Neutrophil (primary cell): ENCODE measurements at regions not wholly inside any gene's neighbourhood (a gene's known extent, or its start where the extent isn't known, plus 50 kb on each side); places are given as distances from the start of the nearest gene placed in this dataset.

Experiments
- H3K27ac ChIP-seq: fragments of 200-600 bp; sonication (generic); 2 replicates; pipeline ENCODE4 v1.5.1; 2016; ENCODE audit warnings: mild to moderate bottlenecking, moderate library complexity
- H3K27me3 ChIP-seq: fragments of 200-600 bp; sonication (generic); 2 replicates; pipeline ENCODE4 v1.6.0; 2016; ENCODE audit warnings: mild to moderate bottlenecking
- H3K36me3 ChIP-seq: fragments of 200-600 bp; sonication (generic); 2 replicates; pipeline ENCODE4 v1.5.1; 2017
- H3K4me1 ChIP-seq, 2 experiments: fragments of 200-600 bp in 1 of 2; sonication (generic) in 1 of 2; 1 replicate in 1 of 2; 2 replicates in 1 of 2; pipeline versions ENCODE4 v1.5.1 to v1.6.1; 2013 to 2016; ENCODE audit warnings: low read depth in 1 of 2, low read length in 1 of 2, mild to moderate bottlenecking in 1 of 2, moderate library complexity in 1 of 2; ENCODE audit not compliant: control insufficient read depth in 1 of 2, insufficient read depth in 1 of 2
- H3K4me3 ChIP-seq, 2 experiments: fragments of 200-600 bp in 1 of 2; sonication (generic) in 1 of 2; 1 replicate in 1 of 2; 2 replicates in 1 of 2; pipeline ENCODE4 v1.5.1; 2013 to 2016; ENCODE audit warnings: low read depth in 1 of 2, low read length in 1 of 2, mild to moderate bottlenecking in 1 of 2, moderate library complexity in 1 of 2
- H3K9me3 ChIP-seq: fragments of 200-600 bp; sonication (generic); 2 replicates; pipeline ENCODE4 v1.5.1; 2016
- TF ChIP-seq, protein P1 (sequence below): fragments of 200-600 bp; sonication (generic); IDR thresholded peaks from 2 replicates; pipeline ENCODE4 v1.5.1; 2016; ENCODE audit warnings: antibody characterized with exemption

DNA sequence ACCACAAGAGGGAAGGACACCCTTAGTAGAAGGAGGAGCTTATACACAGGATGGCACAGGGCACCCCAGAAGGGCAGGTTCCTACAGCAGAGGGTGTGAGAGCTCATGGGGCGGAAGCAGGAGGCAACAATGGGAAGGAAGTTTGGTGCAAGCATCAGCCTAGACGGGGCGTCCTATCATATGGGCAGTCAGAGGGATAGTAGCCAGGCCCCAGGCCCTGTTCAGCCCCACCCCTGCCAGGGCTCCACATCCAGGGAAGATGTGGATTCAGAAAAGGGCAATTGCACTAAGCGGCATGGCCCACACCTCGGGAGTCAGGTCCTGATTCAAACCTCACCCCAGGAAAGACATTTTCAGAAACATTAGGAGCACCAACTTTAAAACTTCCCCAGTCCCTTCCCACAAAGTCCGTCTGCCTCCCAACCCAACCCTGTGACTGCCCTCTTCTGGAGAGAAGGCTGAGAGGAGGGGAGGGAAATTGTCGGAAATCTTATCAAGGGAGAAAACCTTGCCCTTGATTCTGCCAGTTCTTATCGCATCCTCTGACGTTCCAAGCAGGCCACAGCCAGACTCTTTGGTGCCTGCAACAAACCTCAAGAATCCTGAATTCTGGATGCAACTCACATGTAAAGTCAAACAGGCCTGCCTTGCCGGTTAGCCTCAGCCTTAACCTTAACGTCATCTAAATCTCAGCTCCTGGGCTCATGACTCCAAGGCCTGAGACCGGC, 198.8 kb upstream of the CDH5 start:
- H3K36me3 ChIP-seq = no peaks in the 10 kb centered on the region
- no peaks in the 10 kb centered on the region for H3K27me3 ChIP-seq
- no peak overlapping the region for H3K4me3 ChIP-seq
- TF ChIP-seq, protein P1, sequence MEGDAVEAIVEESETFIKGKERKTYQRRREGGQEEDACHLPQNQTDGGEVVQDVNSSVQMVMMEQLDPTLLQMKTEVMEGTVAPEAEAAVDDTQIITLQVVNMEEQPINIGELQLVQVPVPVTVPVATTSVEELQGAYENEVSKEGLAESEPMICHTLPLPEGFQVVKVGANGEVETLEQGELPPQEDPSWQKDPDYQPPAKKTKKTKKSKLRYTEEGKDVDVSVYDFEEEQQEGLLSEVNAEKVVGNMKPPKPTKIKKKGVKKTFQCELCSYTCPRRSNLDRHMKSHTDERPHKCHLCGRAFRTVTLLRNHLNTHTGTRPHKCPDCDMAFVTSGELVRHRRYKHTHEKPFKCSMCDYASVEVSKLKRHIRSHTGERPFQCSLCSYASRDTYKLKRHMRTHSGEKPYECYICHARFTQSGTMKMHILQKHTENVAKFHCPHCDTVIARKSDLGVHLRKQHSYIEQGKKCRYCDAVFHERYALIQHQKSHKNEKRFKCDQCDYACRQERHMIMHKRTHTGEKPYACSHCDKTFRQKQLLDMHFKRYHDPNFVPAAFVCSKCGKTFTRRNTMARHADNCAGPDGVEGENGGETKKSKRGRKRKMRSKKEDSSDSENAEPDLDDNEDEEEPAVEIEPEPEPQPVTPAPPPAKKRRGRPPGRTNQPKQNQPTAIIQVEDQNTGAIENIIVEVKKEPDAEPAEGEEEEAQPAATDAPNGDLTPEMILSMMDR = no peak
- H3K4me1 ChIP-seq = peaks cover 35 to 43% of the 10 kb centered on the region in 2 experiments
- no peaks in the 10 kb centered on the region for H3K9me3 ChIP-seq
- H3K27ac ChIP-seq = peak overlapping the region; percentile 66

DNA sequence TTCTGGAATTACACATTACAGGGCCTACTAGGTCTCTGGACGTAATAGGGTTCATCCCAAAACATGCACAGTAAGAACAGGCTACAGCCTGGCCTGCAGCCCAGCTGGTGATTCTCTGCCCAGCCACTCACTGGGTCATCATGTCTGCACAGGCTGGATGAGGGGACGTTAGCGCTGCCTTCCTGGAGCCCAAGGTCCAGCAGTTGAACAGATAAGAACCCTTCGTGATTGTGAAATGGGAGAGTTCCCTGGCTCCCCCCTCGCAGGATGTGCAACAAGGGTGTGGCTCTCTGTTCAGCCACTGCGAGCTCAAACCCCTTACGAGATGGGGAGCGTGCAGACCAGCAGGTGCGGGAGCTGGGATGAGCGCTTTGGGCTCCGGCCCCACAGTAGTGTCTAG, 200.0 kb upstream of the CDH5 start:
- peak overlapping the region; percentile 66 for H3K27ac ChIP-seq
- H3K36me3 ChIP-seq = no peaks in the 10 kb centered on the region
- TF ChIP-seq, protein P1 = no peak
- no peaks in the 10 kb centered on the region for H3K9me3 ChIP-seq
- H3K4me3 ChIP-seq = peak overlapping the region; percentile 15 to 36
- peaks cover 35 to 43% of the 10 kb centered on the region in 2 experiments for H3K4me1 ChIP-seq
- no peaks in the 10 kb centered on the region for H3K27me3 ChIP-seq

DNA sequence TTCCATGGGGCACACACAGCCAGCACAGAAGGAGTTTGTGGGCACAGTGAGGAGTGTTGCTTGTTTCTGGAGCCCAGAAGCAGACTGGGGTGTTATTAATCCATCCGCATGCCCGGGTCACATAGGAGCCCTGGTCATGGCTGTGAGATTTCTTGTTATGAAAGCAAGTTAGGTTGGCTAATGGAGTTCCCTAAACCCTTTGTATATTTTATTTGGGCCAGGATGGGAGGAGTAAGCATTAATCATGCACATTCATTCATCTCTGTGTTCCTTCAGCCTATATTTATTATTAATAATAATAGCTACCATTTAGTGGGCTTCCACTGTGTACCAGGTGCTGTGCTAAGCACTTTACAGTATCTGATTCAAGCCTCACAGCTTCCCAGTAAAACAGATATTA, 200.6 kb upstream of the CDH5 start:
- Histone ChIP-seq H3K27ac (peak overlapping the region; percentile 66), H3K36me3 (no peaks in the 10 kb centered on the region), H3K4me1 (peaks cover 35 to 43% of the 10 kb centered on the region in 2 experiments), H3K27me3 (no peaks in the 10 kb centered on the region), H3K4me3 (no peak overlapping the region), H3K9me3 (no peaks in the 10 kb centered on the region)
- TF ChIP-seq, protein P1 = no peak

DNA sequence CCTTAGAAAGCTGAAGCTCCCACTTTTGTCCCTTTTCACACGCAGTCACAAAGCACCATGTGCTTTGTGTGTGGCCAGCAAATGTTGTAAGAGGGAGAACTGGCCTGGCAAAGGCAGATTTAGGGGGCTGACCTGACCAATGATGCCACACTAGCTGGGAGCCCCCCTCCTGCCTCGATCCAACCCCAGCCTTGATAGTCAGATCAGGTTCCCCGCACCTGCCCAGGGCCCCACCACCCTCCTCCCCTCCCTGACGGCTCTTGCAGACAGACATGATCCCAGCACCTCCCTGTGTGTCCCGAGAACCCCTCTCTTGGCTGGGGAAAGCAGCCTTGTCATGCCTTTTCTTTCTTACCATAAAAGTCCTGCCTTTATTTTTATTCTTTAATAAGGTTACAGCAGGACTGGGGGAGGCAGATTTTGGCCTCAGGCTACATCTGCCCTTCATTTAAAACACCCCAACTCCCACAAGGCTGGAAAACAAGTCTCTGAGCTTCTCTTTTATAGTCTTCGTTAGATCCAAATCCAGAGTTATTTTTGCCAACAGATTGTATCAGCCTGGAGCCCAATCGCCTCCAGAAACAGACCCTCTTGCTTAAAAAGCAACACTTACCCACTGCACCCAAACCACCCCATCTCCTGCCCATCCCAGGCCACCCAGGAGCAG, 201.8 kb upstream of the CDH5 start:
- peaks cover 31 to 38% of the 10 kb centered on the region in 2 experiments for H3K4me1 ChIP-seq
- H3K4me3 ChIP-seq = no peak overlapping the region
- H3K36me3 ChIP-seq = no peaks in the 10 kb centered on the region
- peak overlapping the region; percentile 25 for H3K27ac ChIP-seq
- H3K9me3 ChIP-seq = no peaks in the 10 kb centered on the region
- no peaks in the 10 kb centered on the region for H3K27me3 ChIP-seq
- TF ChIP-seq, protein P1 = no peak

DNA sequence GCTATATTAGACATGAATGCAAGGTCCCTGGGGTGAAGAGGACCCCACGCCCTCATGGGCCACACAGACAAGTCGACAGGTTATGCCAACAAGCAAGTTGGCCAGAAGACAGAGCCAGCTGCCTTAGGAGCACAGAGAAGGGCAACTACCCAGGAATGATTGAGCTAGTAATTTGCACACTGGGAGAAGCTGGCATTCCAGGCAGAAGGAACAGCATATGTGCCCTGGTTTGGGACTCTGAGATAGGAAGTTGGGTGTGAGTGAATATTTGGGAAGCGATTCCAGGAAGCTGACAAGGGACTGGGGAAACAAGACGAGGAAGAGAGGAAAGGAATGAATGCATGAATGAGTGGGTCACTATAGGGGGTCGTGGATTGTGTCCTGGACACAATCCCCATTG, 203.7 kb upstream of the CDH5 start:
- Histone ChIP-seq H3K4me3 (no peak overlapping the region), H3K9me3 (no peaks in the 10 kb centered on the region), H3K36me3 (no peaks in the 10 kb centered on the region), H3K27me3 (no peaks in the 10 kb centered on the region), H3K27ac (no peak overlapping the region), H3K4me1 (peaks cover 22% of the 10 kb centered on the region in 2 experiments)
- TF ChIP-seq, protein P1 = no peak
